ENCODE measurements at regions not wholly inside any gene's neighbourhood (a gene's known extent, or its start where the extent isn't known, plus 50 kb on each side); places are given as distances from the start of the nearest gene placed in this dataset.
"Not testable (repeated sequence)": the region's sequence is repeated elsewhere in the genome, so short reads cannot be mapped to it uniquely, and the experiment has no call there.

GRCh38 chr4:3631544-3632266 is 99.5 kb upstream of the LRPAP1 start:
- not testable (repeated sequence) for DNase-seq

DNA sequence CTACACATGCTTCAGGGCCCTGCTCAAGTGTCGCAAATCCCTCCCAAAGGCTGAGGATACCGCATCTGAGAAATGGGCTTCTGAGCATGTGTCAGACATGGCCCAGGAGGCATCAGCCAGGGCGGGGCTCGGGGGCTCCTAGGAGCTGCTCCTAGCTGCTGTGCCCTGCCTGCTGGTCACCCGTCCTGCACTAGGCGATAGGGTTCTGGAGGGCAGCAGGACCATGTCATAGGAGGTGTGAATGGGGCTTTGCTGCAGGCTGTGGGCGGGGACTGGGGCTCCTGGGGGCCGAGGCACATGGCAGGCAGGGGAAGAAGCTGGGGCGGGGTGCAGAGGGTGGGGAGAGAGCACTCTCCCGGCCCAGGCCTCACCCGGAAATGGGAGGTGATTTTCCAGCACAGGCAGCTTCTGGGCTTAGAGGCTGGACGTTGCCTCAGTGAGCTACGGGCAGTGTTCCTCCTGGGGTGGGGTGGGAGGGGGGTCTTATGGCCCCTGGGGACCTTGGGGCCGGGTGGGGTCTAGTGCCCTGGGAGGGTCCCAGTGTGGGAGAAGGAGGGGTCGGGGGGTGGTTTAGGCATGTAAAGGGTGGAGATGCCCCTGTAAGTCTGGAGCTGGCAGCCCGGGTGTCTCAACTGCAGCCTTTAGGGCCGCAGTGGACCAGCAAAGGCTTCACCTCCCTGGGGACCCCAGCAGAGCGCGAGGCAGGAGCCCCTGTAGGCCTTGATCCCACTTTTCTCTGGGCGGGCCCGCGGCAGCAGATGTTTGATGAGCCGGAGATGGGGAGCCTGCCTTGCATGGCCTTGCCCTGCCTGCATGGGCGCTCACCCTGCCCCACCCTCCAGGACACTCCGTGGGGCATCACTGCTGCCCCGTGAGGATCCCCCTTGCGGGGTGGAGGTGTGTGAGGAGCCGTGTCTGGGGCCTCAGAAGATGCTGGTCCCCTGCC is 98.6 kb upstream of the LRPAP1 start:
- no peak for DNase-seq

DNA sequence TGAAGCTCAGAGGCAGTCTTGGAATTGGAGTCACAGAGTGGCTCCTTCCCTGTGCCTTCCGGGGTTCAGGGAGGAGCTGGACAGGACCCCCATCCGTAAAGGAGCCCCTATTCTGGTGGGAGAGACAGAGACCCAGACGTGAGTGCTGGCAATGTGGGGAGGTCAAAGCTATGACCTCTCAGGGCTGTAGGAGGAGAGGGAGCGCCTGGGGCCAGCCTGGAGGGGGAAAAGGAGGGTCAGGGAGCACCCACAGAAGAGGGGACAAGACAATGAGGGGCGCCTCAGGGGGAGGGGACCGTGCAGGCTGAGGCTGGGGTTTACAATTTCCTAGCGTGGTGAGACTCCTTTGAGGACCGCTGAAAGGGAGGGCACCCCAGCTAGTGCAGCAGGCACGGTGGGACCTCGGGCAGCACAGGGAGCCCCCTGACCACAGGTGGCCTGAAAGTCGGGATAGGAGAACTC is 97.9 kb upstream of the LRPAP1 start:
- DNase-seq: no peak

- DNase-seq: no peak
Measured at GRCh38 chr4:3629665-3630064, 97.4 kb upstream of the LRPAP1 start.

DNA sequence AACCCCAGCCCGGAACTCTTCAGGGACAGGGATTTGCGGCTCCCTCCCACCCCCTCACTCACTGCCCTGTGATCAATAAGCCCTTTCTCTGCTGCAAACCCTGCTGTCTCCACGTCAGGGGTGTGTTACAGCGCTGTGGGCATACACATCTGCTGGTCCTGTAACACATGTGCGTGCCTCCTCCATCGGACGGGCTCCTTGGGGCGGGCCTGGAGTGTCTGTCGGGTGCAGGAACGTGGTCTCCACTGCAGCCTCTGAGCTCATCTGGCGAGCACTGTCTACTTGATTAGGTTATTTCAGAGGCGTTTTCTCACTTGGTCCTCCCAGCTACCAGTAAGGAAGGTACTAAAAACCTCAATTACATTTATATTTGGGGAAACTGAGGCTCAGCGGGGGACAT is 97.0 kb upstream of the LRPAP1 start:
- DNase-seq: not testable (repeated sequence)

DNA sequence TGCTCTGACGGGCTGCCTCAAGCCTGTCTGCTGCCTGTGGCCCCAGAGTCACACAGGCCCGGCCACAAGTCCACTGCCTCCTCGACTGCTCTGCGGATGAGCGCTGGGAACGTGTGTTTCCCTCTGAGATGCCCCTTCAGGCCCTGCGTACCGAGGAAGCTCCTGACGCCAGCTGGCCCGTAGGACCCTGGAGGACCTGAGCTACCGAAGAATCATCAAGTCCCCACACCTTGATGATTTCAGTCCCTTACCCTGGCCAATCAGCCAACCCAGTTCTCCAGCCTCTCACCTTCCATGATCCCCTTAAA is 96.6 kb upstream of the LRPAP1 start:
- DNase-seq: no peak

- peak in 1 of 3 experiments; percentile 16 for DNase-seq
Measured at GRCh38 chr4:3627967-3628867, 96.0 kb upstream of the LRPAP1 start.

DNA sequence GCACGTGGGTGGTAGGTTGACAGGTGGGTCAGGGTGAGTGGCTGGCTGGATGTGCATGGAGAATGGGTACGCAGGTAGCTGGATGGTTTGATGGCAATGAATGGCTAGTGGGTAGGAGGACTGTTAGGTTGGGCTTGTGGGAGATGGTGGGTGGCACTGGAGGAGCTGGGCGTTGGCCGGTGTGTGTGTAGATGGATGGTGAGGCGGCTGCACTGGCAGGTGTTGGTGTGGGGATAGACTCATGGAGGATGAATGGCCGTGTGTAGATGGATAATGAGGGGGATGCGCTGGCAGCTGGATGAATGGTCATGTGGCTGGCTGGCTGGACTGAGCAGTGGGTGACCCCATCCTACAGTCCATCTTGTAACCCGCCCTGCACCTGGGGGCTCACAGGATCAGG is 95.2 kb upstream of the LRPAP1 start:
- DNase-seq: not testable (repeated sequence)

GRCh38 chr4:3626131-3626884 is 94.1 kb upstream of the LRPAP1 start:
- peak in 1 of 3 experiments; percentile 23 for DNase-seq

DNA sequence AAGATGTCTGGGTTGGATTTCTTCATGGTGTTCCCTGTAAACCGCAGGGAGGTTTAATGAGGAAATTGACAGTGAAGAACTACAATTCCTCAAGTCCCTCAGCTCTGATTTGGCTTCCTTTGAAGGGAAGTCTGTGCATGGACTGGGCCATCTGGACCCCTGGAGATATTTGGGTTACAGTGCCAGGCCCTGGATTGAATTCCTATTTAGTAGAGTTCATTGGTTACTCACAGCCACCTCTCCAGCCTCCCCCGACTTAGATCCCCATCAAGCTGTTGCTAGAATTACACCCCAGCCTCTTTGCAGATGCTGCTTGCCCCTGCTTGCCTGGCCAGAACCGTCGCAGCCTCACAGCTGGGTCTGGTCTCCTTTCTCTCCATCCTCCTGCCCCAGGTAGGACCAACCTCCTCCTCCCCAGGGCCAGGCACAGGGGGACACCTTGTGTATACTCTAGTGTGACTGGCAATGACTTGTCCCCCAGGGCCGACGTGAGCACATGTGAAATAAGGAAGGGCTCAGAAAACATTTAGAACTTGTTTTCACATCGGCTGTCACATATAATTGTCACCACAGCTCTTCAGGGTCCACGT is 93.2 kb upstream of the LRPAP1 start:
- not testable (repeated sequence) for DNase-seq

DNA sequence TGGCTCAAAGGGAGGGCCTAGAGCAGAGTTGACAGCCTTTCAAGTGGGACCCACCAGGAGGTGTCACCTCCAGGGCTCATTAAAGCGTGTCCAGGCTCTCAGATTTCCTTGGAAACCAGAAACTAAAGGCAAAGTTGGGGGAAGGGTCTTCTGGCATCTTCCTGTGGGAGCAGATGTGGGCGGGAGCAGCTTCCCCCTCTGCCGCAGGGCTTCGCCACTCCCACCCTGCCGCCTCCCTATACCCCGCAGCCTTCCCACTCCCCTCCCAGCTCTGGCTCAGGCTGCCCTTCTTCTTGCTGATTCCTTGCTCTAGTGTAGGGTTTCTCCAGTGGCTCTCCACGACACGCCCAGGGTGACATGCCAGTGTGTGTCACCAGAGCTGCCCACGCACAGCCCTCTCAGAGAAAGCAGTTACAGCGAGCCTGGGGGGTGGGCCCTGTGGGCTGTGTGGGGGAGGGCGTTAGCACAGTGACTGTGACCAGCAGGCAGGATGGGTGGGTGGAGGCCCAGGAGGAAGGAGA is 91.6 kb upstream of the LRPAP1 start:
- DNase-seq: peak in 1 of 3 experiments; percentile 4

DNA sequence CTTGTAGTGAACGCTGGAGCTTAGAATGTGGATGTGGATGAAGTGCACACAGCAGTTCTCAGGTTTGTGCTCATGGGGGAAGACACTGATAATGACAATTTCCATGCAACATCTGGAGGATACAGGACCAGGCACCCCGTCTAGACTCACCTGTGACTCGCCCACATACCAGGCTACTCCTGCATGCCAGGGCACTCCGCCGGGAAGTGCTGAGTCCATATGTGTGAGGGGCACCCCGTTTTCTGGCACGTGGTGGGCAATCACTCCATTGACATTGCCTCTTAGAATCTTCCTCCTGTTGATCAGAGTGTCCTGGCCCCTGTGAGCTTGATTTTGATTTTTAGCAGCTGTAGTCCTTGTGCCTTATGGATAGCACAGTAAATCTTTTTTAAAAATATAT is 90.9 kb upstream of the LRPAP1 start:
- no peak for DNase-seq

- not testable (repeated sequence) for DNase-seq
Measured at GRCh38 chr4:3620365-3620764, 88.1 kb upstream of the LRPAP1 start.

DNA sequence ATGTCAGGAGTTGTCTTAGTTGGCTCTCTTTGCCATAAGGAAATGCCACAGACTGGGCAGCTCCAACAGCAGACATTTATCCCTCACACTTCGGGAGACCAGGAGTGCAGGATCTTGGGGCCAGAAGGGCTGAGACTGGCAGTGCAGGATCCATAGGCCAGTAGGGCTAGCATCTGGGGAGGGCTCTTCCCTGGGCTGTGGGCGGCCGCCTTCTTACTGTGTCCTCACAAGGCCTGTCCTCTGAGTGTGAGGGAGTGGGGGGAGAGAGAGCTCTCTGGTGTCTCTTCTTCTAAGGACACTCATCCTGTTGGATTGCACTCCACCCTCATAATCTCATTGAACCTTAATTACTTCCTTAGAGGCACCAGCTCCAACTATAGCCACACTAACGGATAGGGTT is 87.5 kb upstream of the LRPAP1 start:
- DNase-seq: not testable (repeated sequence)

DNA sequence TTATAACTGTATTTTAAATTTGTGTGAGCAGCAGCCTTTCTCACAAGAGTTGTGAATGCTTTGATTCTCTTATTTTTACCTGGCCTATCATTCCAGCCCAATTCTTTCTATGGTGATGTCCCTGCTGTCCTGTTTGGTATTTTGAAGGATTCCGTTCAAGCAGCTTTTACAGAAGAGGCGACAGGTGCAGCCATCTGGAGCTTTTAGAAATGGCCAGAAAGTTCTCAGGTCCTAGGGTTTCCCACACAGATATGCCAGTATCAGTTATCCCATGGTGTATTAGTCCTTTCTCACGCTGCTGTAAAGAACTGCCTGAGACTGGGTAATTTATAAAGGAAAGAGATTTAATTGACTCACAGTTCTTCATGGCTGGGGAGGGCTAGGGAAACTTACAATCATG is 86.1 kb upstream of the LRPAP1 start:
- DNase-seq: not testable (repeated sequence)

DNA sequence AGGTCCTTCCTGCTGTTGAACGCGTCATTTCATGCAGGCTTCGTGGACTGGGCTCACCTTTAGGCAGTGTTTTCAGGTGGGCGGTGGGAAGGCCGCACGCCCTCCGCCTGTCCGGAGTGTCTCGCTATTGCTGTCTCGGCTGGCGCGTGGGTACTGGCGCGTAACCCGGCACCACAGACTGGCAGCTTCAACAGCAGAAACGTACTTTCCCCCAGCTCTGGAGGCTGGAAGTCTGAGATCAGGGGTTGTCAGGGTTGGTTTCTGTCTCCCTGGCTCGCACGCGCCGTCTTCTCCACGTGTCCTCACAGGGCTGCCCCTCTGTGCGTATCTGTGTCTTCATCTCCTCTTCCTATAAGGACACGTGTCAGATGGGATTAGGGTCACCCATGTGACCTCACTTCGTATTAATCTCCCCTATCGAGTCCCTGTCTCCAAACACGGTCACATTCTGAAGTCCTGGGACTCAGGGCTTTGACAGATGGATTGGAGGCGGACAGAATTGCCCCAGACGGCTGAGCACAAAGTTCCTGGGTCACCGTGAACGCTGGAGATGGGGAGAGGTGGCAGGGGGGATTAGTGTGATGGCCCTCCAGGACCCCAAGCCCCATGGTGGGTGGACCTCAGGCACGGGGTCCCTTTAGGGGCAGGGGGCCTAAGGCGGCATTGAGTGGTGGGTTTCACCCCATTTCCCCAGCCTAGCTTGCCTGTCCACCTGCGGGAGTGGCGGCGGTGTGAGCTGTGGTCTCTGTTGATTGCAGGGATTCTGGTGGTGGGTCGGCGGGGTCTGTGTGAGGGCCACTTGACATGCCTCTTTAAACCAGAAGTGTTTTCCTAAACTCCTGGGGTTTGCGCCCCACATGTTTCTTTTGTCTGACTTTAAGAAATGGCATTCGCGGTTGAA is 83.4 kb upstream of the LRPAP1 start:
- no peak for DNase-seq

DNA sequence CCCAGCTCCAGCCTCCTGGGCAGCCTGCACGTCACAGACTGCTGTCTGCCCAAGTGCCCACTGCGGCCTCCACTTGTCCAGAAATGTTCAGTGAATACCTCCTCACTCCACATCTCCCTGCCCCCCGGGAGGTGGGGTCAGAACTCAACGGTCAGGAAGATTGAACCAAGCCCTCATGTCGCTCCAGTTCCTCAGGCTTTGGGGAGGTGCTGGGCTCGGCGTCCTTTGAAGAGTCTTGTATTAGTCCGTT is 82.4 kb upstream of the LRPAP1 start:
- no peak for DNase-seq

- DNase-seq: peak in 1 of 3 experiments; percentile 6
Measured at GRCh38 chr4:3613967-3614730, 81.9 kb upstream of the LRPAP1 start.

DNA sequence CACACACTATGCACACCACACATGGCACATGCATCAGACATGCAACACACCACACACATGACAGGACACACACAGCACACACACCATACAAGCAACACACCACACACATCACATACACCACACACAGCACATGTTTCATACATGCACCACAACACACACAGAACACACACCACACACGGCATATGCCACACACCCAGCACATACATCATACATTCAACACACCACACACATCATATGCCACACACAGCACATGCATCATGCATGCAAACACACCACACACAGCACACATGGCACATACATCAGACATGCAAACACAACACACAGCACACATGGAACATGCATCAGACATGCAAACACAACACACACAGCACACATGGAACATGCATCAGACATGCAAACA is 80.7 kb upstream of the LRPAP1 start:
- no peak for DNase-seq

DNA sequence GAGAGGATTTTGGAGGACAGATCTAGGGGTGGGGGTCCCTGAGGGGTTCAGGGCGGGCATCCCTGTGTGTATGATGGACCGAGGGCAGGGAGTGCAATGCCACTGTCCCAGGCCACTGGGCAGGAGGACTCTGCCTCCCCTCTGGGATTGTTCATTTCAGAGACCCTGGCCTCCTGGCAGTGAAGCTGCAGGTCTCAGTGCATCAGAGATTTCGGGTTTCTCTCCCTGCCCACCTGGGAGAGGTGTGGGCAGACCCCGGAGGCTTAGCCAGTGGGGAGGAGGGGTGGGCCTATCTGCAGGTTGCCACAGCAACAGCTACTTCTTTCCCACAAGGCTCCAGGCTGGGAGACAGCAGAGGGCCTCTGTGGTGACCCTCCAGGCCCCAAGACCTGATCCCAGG is 80.1 kb upstream of the LRPAP1 start:
- no peak for DNase-seq

Measured in NCI-H1417 (cell line).